ENCODE measurements at regions not wholly inside any gene's neighbourhood (a gene's known extent, or its start where the extent isn't known, plus 50 kb on each side); places are given as distances from the start of the nearest gene placed in this dataset.
A peak's percentile ranks its signal among the peaks of the same experiment; 100 is the strongest.

DNA sequence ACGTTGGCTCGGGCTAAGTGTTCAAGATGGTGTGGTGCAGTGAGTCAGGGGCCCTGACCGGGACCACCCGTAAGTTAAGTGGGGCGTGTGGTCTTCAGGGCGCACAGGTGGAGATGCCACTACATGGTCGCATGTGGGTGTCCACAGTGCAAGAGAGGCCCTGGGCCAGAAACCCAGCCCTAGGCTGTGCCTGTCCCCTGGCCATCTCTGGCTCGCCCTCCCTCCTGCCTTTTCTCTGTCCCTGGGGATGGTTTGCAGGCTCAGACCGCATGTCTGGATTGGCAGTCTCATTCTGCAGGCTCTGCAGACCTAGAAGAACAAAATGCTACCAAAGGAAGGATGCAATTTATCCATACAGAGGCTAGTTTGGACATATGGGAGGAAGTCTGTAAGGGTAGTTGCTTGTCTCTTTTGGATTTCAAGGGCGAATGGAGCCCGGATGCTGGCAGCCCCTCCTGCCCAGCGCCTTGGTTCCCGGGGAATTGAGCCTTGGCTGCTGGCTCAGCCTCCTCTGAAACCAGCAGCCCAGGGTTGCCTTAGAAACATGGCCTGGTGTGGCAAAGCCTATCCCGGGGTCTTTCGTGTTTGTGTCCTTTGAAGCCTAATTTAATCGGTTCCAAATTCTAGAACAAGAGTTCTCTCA is 417.5 kb upstream of the HS6ST1 start:
- Histone ChIP-seq H3K36me3 (ENCODE audit: control insufficient read depth in 4 of 4, insufficient read depth in 3 of 4, low read depth in 1 of 4, low read length in 3 of 4) (no peaks in the 10 kb centered on the region), H3K9me3 (ENCODE audit: control insufficient read depth in 4 of 4, low read length in 3 of 4) (no peaks in the 10 kb centered on the region), H3K4me3 (ENCODE audit: low read depth in 1 of 3, low read length in 3 of 3) (no peak overlapping the region), H3K27ac (ENCODE audit: low read depth in 1 of 2, low read length in 2 of 2) (no peak overlapping the region), H3K4me1 (ENCODE audit: control insufficient read depth in 4 of 4, insufficient read depth in 4 of 4, low read length in 3 of 4) (peaks cover 6 to 16% (median 7%) of the 10 kb centered on the region in 4 donors), H3K9ac (ENCODE audit: low read depth in 1 of 2, low read length in 2 of 2) (peak overlapping the region in 1 of 2 donors; percentile 2), H3K27me3 (ENCODE audit: control insufficient read depth in 4 of 4, insufficient read depth in 4 of 4, low read length in 3 of 4) (peaks cover 0 to 5% (median 0%) of the 10 kb centered on the region in 4 donors)
- 56% methylated on average over 16 of the region's 16 CpGs for WGBS
- DNase-seq (ENCODE audit: low spot score), result no peak
- TF ChIP-seq, protein P1, sequence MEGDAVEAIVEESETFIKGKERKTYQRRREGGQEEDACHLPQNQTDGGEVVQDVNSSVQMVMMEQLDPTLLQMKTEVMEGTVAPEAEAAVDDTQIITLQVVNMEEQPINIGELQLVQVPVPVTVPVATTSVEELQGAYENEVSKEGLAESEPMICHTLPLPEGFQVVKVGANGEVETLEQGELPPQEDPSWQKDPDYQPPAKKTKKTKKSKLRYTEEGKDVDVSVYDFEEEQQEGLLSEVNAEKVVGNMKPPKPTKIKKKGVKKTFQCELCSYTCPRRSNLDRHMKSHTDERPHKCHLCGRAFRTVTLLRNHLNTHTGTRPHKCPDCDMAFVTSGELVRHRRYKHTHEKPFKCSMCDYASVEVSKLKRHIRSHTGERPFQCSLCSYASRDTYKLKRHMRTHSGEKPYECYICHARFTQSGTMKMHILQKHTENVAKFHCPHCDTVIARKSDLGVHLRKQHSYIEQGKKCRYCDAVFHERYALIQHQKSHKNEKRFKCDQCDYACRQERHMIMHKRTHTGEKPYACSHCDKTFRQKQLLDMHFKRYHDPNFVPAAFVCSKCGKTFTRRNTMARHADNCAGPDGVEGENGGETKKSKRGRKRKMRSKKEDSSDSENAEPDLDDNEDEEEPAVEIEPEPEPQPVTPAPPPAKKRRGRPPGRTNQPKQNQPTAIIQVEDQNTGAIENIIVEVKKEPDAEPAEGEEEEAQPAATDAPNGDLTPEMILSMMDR (IDR thresholded peaks at IDR 0.05; ENCODE audit: low read depth, low read length, missing input control), result no peak
- TF ChIP-seq RAD21 (IDR thresholded peaks at IDR 0.05), result no peak
- TF ChIP-seq NR2F2 (IDR thresholded peaks at IDR 0.05), result no peak

GRCh38 chr2:128736689-128737545 is 418.2 kb upstream of the HS6ST1 start:
- no peak overlapping the region for H3K27ac ChIP-seq (ENCODE audit: low read depth in 1 of 2, low read length in 2 of 2)
- H3K9me3 ChIP-seq (ENCODE audit: control insufficient read depth in 4 of 4, low read length in 3 of 4), result no peaks in the 10 kb centered on the region
- H3K36me3 ChIP-seq (ENCODE audit: control insufficient read depth in 4 of 4, insufficient read depth in 3 of 4, low read depth in 1 of 4, low read length in 3 of 4), result no peaks in the 10 kb centered on the region
- peaks cover 0 to 5% (median 0%) of the 10 kb centered on the region in 4 donors for H3K27me3 ChIP-seq (ENCODE audit: control insufficient read depth in 4 of 4, insufficient read depth in 4 of 4, low read length in 3 of 4)
- TF ChIP-seq FOXA2 (IDR thresholded peaks at IDR 0.05), result no peak
- TF ChIP-seq YY1 (IDR thresholded peaks at IDR 0.05), result peak; percentile 31
- TF ChIP-seq, protein P1 (IDR thresholded peaks at IDR 0.05; ENCODE audit: low read depth, low read length, missing input control), result peak; percentile 96
- TF ChIP-seq JUND (IDR thresholded peaks at IDR 0.05), result no peak
- TF ChIP-seq, protein P2, sequence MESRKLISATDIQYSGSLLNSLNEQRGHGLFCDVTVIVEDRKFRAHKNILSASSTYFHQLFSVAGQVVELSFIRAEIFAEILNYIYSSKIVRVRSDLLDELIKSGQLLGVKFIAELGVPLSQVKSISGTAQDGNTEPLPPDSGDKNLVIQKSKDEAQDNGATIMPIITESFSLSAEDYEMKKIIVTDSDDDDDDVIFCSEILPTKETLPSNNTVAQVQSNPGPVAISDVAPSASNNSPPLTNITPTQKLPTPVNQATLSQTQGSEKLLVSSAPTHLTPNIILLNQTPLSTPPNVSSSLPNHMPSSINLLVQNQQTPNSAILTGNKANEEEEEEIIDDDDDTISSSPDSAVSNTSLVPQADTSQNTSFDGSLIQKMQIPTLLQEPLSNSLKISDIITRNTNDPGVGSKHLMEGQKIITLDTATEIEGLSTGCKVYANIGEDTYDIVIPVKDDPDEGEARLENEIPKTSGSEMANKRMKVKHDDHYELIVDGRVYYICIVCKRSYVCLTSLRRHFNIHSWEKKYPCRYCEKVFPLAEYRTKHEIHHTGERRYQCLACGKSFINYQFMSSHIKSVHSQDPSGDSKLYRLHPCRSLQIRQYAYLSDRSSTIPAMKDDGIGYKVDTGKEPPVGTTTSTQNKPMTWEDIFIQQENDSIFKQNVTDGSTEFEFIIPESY (IDR thresholded peaks at IDR 0.05), result no peak
- TF ChIP-seq RAD21 (IDR thresholded peaks at IDR 0.05), result peak; percentile 80 to 87
- peak overlapping the region in 1 of 2 donors; percentile 48 for H3K9ac ChIP-seq (ENCODE audit: low read depth in 1 of 2, low read length in 2 of 2)
- DNase-seq (ENCODE audit: low spot score), result peak; percentile 81
- H3K4me1 ChIP-seq (ENCODE audit: control insufficient read depth in 4 of 4, insufficient read depth in 4 of 4, low read length in 3 of 4), result peaks cover 6 to 16% (median 7%) of the 10 kb centered on the region in 4 donors
- peak overlapping the region in 2 of 3 donors; percentile 20 to 49 for H3K4me3 ChIP-seq (ENCODE audit: low read depth in 1 of 3, low read length in 3 of 3)
- 22% methylated on average over 71 of the region's 71 CpGs for WGBS

- no peak for DNase-seq (ENCODE audit: low spot score)
- Histone ChIP-seq H3K27ac (ENCODE audit: low read depth in 1 of 2, low read length in 2 of 2) (no peak overlapping the region), H3K36me3 (ENCODE audit: control insufficient read depth in 4 of 4, insufficient read depth in 3 of 4, low read depth in 1 of 4, low read length in 3 of 4) (no peaks in the 10 kb centered on the region), H3K9ac (ENCODE audit: low read depth in 1 of 2, low read length in 2 of 2) (no peak overlapping the region), H3K4me1 (ENCODE audit: control insufficient read depth in 4 of 4, insufficient read depth in 4 of 4, low read length in 3 of 4) (peaks cover 6 to 16% (median 7%) of the 10 kb centered on the region in 4 donors), H3K9me3 (ENCODE audit: control insufficient read depth in 4 of 4, low read length in 3 of 4) (no peaks in the 10 kb centered on the region), H3K4me3 (ENCODE audit: low read depth in 1 of 3, low read length in 3 of 3) (no peak overlapping the region), H3K27me3 (ENCODE audit: control insufficient read depth in 4 of 4, insufficient read depth in 4 of 4, low read length in 3 of 4) (peaks cover 0 to 5% (median 0%) of the 10 kb centered on the region in 4 donors)
- 89% methylated on average over 7 of the region's 7 CpGs for WGBS
- TF ChIP-seq RXRA (IDR thresholded peaks at IDR 0.05), result no peak
- TF ChIP-seq, protein P3, sequence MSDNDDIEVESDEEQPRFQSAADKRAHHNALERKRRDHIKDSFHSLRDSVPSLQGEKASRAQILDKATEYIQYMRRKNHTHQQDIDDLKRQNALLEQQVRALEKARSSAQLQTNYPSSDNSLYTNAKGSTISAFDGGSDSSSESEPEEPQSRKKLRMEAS (IDR thresholded peaks at IDR 0.05), result no peak
- TF ChIP-seq ATF3 (IDR thresholded peaks at IDR 0.05), result no peak
- TF ChIP-seq YY1 (IDR thresholded peaks at IDR 0.05), result no peak
- TF ChIP-seq HNF4G (IDR thresholded peaks at IDR 0.05), result no peak
- no peak for TF ChIP-seq RAD21 (IDR thresholded peaks at IDR 0.05)
- TF ChIP-seq SP1 (IDR thresholded peaks at IDR 0.05), result no peak
- no peak for TF ChIP-seq FOXA2 (IDR thresholded peaks at IDR 0.05)
- no peak for TF ChIP-seq REST (IDR thresholded peaks at IDR 0.05)
- no peak for TF ChIP-seq TAF1 (conservative IDR thresholded peaks at IDR 0.05)
Observed at GRCh38 chr2:128737546-128737826, 418.8 kb upstream of the HS6ST1 start.

All from liver (tissue), 8 donors.